ENCODE measurements at regions not wholly inside any gene's neighbourhood (a gene's known extent, or its start where the extent isn't known, plus 50 kb on each side); places are given as distances from the start of the nearest gene placed in this dataset.

DNA sequence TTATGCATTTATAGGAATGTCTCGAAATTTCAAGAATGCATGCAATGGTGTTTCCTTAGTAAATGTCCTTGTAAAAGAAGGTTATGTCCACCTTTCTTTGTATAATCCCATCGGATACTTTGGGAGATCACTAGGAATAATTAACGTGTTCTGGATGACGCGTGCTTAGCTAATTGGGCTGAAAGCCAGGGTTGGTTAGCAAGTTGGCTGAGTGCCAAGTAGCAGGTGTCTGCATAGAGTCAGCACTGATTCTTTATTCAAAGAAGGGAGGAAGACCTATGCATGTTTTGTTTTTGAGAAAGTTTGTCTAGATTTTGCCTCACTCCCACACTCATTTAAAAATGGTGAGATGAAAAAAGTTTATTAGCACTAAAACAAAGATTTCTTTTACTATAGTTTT, 144.6 kb downstream of the SOX3 start:
- H3K36me3 ChIP-seq (ENCODE audit: control insufficient read depth in 2 of 2, insufficient read depth in 1 of 2, low read length in 2 of 2) = no peaks in the 10 kb centered on the region
- ChIA-PET CTCF (no interaction called here), POLR2A (no interaction called here)
- H3K9me3 ChIP-seq (ENCODE audit: control insufficient read depth, insufficient read depth, low read depth, low read length) = no peaks in the 10 kb centered on the region
- H3K27ac ChIP-seq (ENCODE audit: extremely low read depth, low read depth, low read length) = no peak overlapping the region
- no peak overlapping the region for H3K4me3 ChIP-seq (ENCODE audit: low read depth, low read length)
- H3K4me1 ChIP-seq (ENCODE audit: control insufficient read depth, insufficient read depth, low read length) = peaks cover 4% of the 10 kb centered on the region
- TF ChIP-seq KLF10 (tag by site-specific recombination; IDR thresholded peaks at IDR 0.05) = peak; percentile 59
- peak; percentile 69; the same call in 1 of the 2 replicates for TF ChIP-seq ZNF37A (tag by site-specific recombination; IDR thresholded peaks at IDR 0.05)
- no peak for TF ChIP-seq ZNF544 (tag by site-specific recombination; IDR thresholded peaks at IDR 0.05)
- TF ChIP-seq, protein P1, sequence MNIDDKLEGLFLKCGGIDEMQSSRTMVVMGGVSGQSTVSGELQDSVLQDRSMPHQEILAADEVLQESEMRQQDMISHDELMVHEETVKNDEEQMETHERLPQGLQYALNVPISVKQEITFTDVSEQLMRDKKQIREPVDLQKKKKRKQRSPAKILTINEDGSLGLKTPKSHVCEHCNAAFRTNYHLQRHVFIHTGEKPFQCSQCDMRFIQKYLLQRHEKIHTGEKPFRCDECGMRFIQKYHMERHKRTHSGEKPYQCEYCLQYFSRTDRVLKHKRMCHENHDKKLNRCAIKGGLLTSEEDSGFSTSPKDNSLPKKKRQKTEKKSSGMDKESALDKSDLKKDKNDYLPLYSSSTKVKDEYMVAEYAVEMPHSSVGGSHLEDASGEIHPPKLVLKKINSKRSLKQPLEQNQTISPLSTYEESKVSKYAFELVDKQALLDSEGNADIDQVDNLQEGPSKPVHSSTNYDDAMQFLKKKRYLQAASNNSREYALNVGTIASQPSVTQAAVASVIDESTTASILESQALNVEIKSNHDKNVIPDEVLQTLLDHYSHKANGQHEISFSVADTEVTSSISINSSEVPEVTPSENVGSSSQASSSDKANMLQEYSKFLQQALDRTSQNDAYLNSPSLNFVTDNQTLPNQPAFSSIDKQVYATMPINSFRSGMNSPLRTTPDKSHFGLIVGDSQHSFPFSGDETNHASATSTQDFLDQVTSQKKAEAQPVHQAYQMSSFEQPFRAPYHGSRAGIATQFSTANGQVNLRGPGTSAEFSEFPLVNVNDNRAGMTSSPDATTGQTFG (tag by site-specific recombination; IDR thresholded peaks at IDR 0.05; ENCODE audit: borderline replicate concordance) = no peak
- TF ChIP-seq ZNF350 (tag by site-specific recombination; IDR thresholded peaks at IDR 0.05) = peak; percentile 45; the same call in 1 of the 2 replicates
- 0 out of 2 replicates have a peak, but pooled peaks have one; percentile 18 for TF ChIP-seq IKZF3 (tag by site-specific recombination; IDR thresholded peaks at IDR 0.05)
- no peak for TF ChIP-seq ZNF211 (tag by site-specific recombination; IDR thresholded peaks at IDR 0.05; ENCODE audit: low read depth)
- TF ChIP-seq ZNF138 (tag by site-specific recombination; IDR thresholded peaks at IDR 0.05; ENCODE audit: borderline replicate concordance) = no peak
- TF ChIP-seq ZNF561 (tag by site-specific recombination; IDR thresholded peaks at IDR 0.05; ENCODE audit: borderline replicate concordance) = 0 out of 2 replicates have a peak, but pooled peaks have one; percentile 49
- no peak for TF ChIP-seq FEZF1 (tag by site-specific recombination; IDR thresholded peaks at IDR 0.05)
- no peak for TF ChIP-seq TRIM28 (IDR thresholded peaks at IDR 0.05; ENCODE audit: borderline replicate concordance, low read length)
- peak; percentile 80; the same call in 1 of the 2 replicates for TF ChIP-seq ZNF184 (tag by site-specific recombination; IDR thresholded peaks at IDR 0.05)

DNA sequence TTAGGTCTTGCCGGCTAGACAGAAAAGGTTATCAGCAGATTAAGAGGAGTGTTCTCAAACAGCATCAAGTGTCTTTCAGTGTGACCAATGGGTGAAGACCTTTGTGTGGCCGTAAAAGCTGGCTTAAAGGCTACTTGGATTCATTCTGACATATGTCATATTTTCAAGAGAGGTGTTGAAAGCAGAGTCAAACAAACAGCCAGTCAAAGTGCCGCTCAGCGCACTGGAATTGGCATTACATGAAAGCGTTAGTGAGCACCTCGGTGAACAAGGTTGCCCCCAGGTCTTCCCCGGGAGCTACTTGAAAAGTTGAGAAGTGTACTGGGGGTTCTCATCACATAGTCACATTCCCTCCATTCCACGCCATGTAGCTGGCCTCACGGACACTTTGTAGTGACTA, 148.9 kb downstream of the SOX3 start:
- Histone ChIP-seq H3K4me1 (ENCODE audit: control insufficient read depth, insufficient read depth, low read length) (peaks cover 11% of the 10 kb centered on the region), H3K36me3 (ENCODE audit: control insufficient read depth in 2 of 2, insufficient read depth in 1 of 2, low read length in 2 of 2) (no peaks in the 10 kb centered on the region), H3K9me3 (ENCODE audit: control insufficient read depth, insufficient read depth, low read depth, low read length) (no peaks in the 10 kb centered on the region), H3K4me3 (ENCODE audit: low read depth, low read length) (no peak overlapping the region), H3K27ac (ENCODE audit: extremely low read depth, low read depth, low read length) (no peak overlapping the region)
- ChIA-PET CTCF (interaction anchor here (1.0 to 1.9 kb wide), 4 partner anchors 32 to 152 kb away, joined by 3 to 9 read pairs (median 4); no protein-coding TSS in a partner anchor), POLR2A (interaction anchor here (0.7 to 1.1 kb wide), 3 partner anchors 9 to 152 kb away, joined by 3 read pairs; no protein-coding TSS in a partner anchor)
- TF ChIP-seq ZNF10 (tag by site-specific recombination; IDR thresholded peaks at IDR 0.05) (no peak), ZNF670 (tag by site-specific recombination; IDR thresholded peaks at IDR 0.05; ENCODE audit: low read depth) (no peak), ZNF677 (tag by site-specific recombination; IDR thresholded peaks at IDR 0.05) (no peak), ZNF529 (tag by site-specific recombination; IDR thresholded peaks at IDR 0.05; ENCODE audit: insufficient replicate concordance) (no peak), ZBTB21 (tag by site-specific recombination; IDR thresholded peaks at IDR 0.05) (no peak), ZNF155 (tag by site-specific recombination; IDR thresholded peaks at IDR 0.05) (no peak), HOXC10 (CRISPR knock-in tag; IDR thresholded peaks at IDR 0.05) (no peak), ZBTB8A (tag by site-specific recombination; IDR thresholded peaks at IDR 0.05) (no peak), ZNF132 (tag by site-specific recombination; IDR thresholded peaks at IDR 0.05; ENCODE audit: borderline replicate concordance) (no peak), GLIS1 (tag by site-specific recombination; IDR thresholded peaks at IDR 0.05) (peak; percentile 68), YY2 (tag by site-specific recombination; IDR thresholded peaks at IDR 0.05) (no peak), ZNF211 (tag by site-specific recombination; IDR thresholded peaks at IDR 0.05; ENCODE audit: low read depth) (no peak), ZNF561 (tag by site-specific recombination; IDR thresholded peaks at IDR 0.05; ENCODE audit: borderline replicate concordance) (no peak), ZNF184 (tag by site-specific recombination; IDR thresholded peaks at IDR 0.05) (no peak), ZNF335 (tag by site-specific recombination; conservative IDR thresholded peaks at IDR 0.05) (no peak), ZSCAN23 (tag by site-specific recombination; IDR thresholded peaks at IDR 0.05) (no peak), ZNF792 (tag by site-specific recombination; IDR thresholded peaks at IDR 0.05) (no peak), ZNF701 (tag by site-specific recombination; IDR thresholded peaks at IDR 0.05) (no peak), ZNF221 (tag by site-specific recombination; IDR thresholded peaks at IDR 0.05; ENCODE audit: borderline replicate concordance) (no peak), ZNF600 (tag by site-specific recombination; IDR thresholded peaks at IDR 0.05) (no peak), SALL2 (tag by site-specific recombination; IDR thresholded peaks at IDR 0.05; ENCODE audit: borderline replicate concordance) (no peak)
- TF ChIP-seq, protein P2, sequence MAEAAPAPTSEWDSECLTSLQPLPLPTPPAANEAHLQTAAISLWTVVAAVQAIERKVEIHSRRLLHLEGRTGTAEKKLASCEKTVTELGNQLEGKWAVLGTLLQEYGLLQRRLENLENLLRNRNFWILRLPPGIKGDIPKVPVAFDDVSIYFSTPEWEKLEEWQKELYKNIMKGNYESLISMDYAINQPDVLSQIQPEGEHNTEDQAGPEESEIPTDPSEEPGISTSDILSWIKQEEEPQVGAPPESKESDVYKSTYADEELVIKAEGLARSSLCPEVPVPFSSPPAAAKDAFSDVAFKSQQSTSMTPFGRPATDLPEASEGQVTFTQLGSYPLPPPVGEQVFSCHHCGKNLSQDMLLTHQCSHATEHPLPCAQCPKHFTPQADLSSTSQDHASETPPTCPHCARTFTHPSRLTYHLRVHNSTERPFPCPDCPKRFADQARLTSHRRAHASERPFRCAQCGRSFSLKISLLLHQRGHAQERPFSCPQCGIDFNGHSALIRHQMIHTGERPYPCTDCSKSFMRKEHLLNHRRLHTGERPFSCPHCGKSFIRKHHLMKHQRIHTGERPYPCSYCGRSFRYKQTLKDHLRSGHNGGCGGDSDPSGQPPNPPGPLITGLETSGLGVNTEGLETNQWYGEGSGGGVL (tag by site-specific recombination; IDR thresholded peaks at IDR 0.05) = no peak
- TF ChIP-seq, protein P3, sequence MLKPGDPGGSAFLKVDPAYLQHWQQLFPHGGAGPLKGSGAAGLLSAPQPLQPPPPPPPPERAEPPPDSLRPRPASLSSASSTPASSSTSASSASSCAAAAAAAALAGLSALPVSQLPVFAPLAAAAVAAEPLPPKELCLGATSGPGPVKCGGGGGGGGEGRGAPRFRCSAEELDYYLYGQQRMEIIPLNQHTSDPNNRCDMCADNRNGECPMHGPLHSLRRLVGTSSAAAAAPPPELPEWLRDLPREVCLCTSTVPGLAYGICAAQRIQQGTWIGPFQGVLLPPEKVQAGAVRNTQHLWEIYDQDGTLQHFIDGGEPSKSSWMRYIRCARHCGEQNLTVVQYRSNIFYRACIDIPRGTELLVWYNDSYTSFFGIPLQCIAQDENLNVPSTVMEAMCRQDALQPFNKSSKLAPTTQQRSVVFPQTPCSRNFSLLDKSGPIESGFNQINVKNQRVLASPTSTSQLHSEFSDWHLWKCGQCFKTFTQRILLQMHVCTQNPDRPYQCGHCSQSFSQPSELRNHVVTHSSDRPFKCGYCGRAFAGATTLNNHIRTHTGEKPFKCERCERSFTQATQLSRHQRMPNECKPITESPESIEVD (tag by site-specific recombination; IDR thresholded peaks at IDR 0.05) = peak; percentile 5; the same call in 1 of the 2 replicates

All from HEK293 (cell line).